ENCODE measurements at regions not wholly inside any gene's neighbourhood (a gene's known extent, or its start where the extent isn't known, plus 50 kb on each side); places are given as distances from the start of the nearest gene placed in this dataset.
"Not testable (repeated sequence)": the region's sequence is repeated elsewhere in the genome, so short reads cannot be mapped to it uniquely, and the experiment has no call there.

GRCh38 chr13:78046331-78046730 lies 127.7 kb upstream of the EDNRB start:
- CTCF ChIA-PET, result no interaction called here

GRCh38 chr13:78045916-78046315 lies 127.3 kb upstream of the EDNRB start:
- H3K9me1 ChIP-seq (replicated peaks; ENCODE audit: control insufficient read depth, extremely low read depth, insufficient read depth, low read length), result no peaks in the 10 kb centered on the region
- dilution Hi-C loops (cut with MboI; ENCODE audit: extremely low pct_ligation_motif_present, low sequenced_read_pairs), result no loop called here
- H3K36me3 ChIP-seq (ENCODE audit: control insufficient read depth in 2 of 2, extremely low read depth in 1 of 2, insufficient read depth in 2 of 2, low read length in 2 of 2), result no peaks in the 10 kb centered on the region
- POLR2A ChIA-PET, result no interaction called here
- TF ChIP-seq POLR2A (IDR thresholded peaks at IDR 0.05; ENCODE audit: low read depth, low read length), result no peak
- TF ChIP-seq JUN (IDR thresholded peaks at IDR 0.05; ENCODE audit: borderline replicate concordance, insufficient read depth, insufficient read length, low read depth), result peak; percentile 32
- FAIRE-seq (peak; percentile 50), DNase-seq (ENCODE audit: low read depth, low spot score) (peak; percentile 68)
- intact Hi-C loops (cut with micrococcal nuclease), result no loop called here
- no TSS peak for BruUV-seq (replicated peaks)
- H3K4me3 ChIP-seq (replicated peaks in 1 of 3; ENCODE audit: insufficient read depth in 1 of 3, low read depth in 1 of 3, low read length in 3 of 3), result no peak overlapping the region
- peaks cover 4% of the 10 kb centered on the region for H3K4me1 ChIP-seq (ENCODE audit: control insufficient read depth, extremely low read depth, insufficient read depth, low read length)
- H4K20me1 ChIP-seq (replicated peaks; ENCODE audit: control insufficient read depth, extremely low read depth, insufficient read depth, low read length), result no peaks in the 10 kb centered on the region
- H3K79me2 ChIP-seq (ENCODE audit: control insufficient read depth, insufficient read depth, low read length), result no peaks in the 10 kb centered on the region
- H2AFZ ChIP-seq (ENCODE audit: low read depth, low read length), result no peak overlapping the region
- no peaks in the 10 kb centered on the region for H3K9me3 ChIP-seq (replicated peaks; ENCODE audit: control insufficient read depth, insufficient read depth, low read length)
- CTCF ChIA-PET, result interaction anchor here (1.4 kb wide), 1 partner anchor 9 kb away, joined by 4 read pairs; no protein-coding TSS in a partner anchor
- H3K9ac ChIP-seq (replicated peaks; ENCODE audit: extremely low read depth, insufficient read depth, low read length), result no peak overlapping the region
- H3K27ac ChIP-seq (ENCODE audit: insufficient read depth, low read depth, low read length), result peak overlapping the region; percentile 17
- no peaks in the 10 kb centered on the region for H3K27me3 ChIP-seq (ENCODE audit: control insufficient read depth in 2 of 2, insufficient read depth in 2 of 2, low read length in 2 of 2)
- H3K4me2 ChIP-seq (ENCODE audit: insufficient read depth, low read length), result no peak overlapping the region

More at GRCh38 chr13:78046331-78046730, 127.7 kb upstream of the EDNRB start:
- BruUV-seq (replicated peaks), result no TSS peak
- POLR2A ChIA-PET, result no interaction called here
- DNase-seq (ENCODE audit: low read depth, low spot score), result no peak
- H3K36me3 ChIP-seq (ENCODE audit: control insufficient read depth in 2 of 2, extremely low read depth in 1 of 2, insufficient read depth in 2 of 2, low read length in 2 of 2), result no peaks in the 10 kb centered on the region
- no peaks in the 10 kb centered on the region for H4K20me1 ChIP-seq (replicated peaks; ENCODE audit: control insufficient read depth, extremely low read depth, insufficient read depth, low read length)
- no peaks in the 10 kb centered on the region for H3K27me3 ChIP-seq (ENCODE audit: control insufficient read depth in 2 of 2, insufficient read depth in 2 of 2, low read length in 2 of 2)
- dilution Hi-C loops (cut with MboI; ENCODE audit: extremely low pct_ligation_motif_present, low sequenced_read_pairs), result no loop called here
- no peaks in the 10 kb centered on the region for H3K79me2 ChIP-seq (ENCODE audit: control insufficient read depth, insufficient read depth, low read length)
- no peaks in the 10 kb centered on the region for H3K9me1 ChIP-seq (replicated peaks; ENCODE audit: control insufficient read depth, extremely low read depth, insufficient read depth, low read length)
- H3K4me2 ChIP-seq (ENCODE audit: insufficient read depth, low read length), result no peak overlapping the region
- H3K9me3 ChIP-seq (replicated peaks; ENCODE audit: control insufficient read depth, insufficient read depth, low read length), result no peaks in the 10 kb centered on the region
- intact Hi-C loops (cut with micrococcal nuclease), result no loop called here
- H3K4me1 ChIP-seq (ENCODE audit: control insufficient read depth, extremely low read depth, insufficient read depth, low read length), result peaks cover 4% of the 10 kb centered on the region
- H3K27ac ChIP-seq (ENCODE audit: insufficient read depth, low read depth, low read length), result peak overlapping the region; percentile 17
- no peak overlapping the region for H3K9ac ChIP-seq (replicated peaks; ENCODE audit: extremely low read depth, insufficient read depth, low read length)
- no peak overlapping the region for H3K4me3 ChIP-seq (replicated peaks in 1 of 3; ENCODE audit: insufficient read depth in 1 of 3, low read depth in 1 of 3, low read length in 3 of 3)
- peak overlapping the region; percentile 9 for H2AFZ ChIP-seq (ENCODE audit: low read depth, low read length)
- TF ChIP-seq JUN (IDR thresholded peaks at IDR 0.05; ENCODE audit: borderline replicate concordance, insufficient read depth, insufficient read length, low read depth) (no peak), MYC (IDR thresholded peaks at IDR 0.05; ENCODE audit: low read depth, low read length) (no peak)
- FAIRE-seq, result no peak

GRCh38 chr13:78041366-78041765 lies 122.7 kb upstream of the EDNRB start:
- H3K9me1 ChIP-seq (replicated peaks; ENCODE audit: control insufficient read depth, extremely low read depth, insufficient read depth, low read length); BruUV-seq (replicated peaks); H3K9ac ChIP-seq (replicated peaks; ENCODE audit: extremely low read depth, insufficient read depth, low read length); H3K4me2 ChIP-seq (ENCODE audit: insufficient read depth, low read length); H3K4me3 ChIP-seq (replicated peaks in 1 of 3; ENCODE audit: insufficient read depth in 1 of 3, low read depth in 1 of 3, low read length in 3 of 3); H3K36me3 ChIP-seq (ENCODE audit: control insufficient read depth in 2 of 2, extremely low read depth in 1 of 2, insufficient read depth in 2 of 2, low read length in 2 of 2); H2AFZ ChIP-seq (ENCODE audit: low read depth, low read length); H3K27me3 ChIP-seq (ENCODE audit: control insufficient read depth in 2 of 2, insufficient read depth in 2 of 2, low read length in 2 of 2); dilution Hi-C loops (cut with MboI; ENCODE audit: extremely low pct_ligation_motif_present, low sequenced_read_pairs); POLR2A ChIA-PET; H3K4me1 ChIP-seq (ENCODE audit: control insufficient read depth, extremely low read depth, insufficient read depth, low read length); H3K27ac ChIP-seq (ENCODE audit: insufficient read depth, low read depth, low read length); intact Hi-C loops (cut with micrococcal nuclease); DNase-seq (ENCODE audit: low read depth, low spot score); H4K20me1 ChIP-seq (replicated peaks; ENCODE audit: control insufficient read depth, extremely low read depth, insufficient read depth, low read length); H3K9me3 ChIP-seq (replicated peaks; ENCODE audit: control insufficient read depth, insufficient read depth, low read length); FAIRE-seq; CTCF ChIA-PET; H3K79me2 ChIP-seq (ENCODE audit: control insufficient read depth, insufficient read depth, low read length): not testable (repeated sequence)
